IMR-90 (cell line): ENCODE measurements at regions not wholly inside any gene's neighbourhood (a gene's known extent, or its start where the extent isn't known, plus 50 kb on each side); places are given as distances from the start of the nearest gene placed in this dataset.

Experiments
- ATAC-seq: fragments of 200-7000 bp; cut with Tn5 transposase; 2 replicates; pipeline ENCODE4 v1.9.1; 2020; ENCODE audit warnings: low read depth, mild to moderate bottlenecking, moderate library complexity
- BruUV-seq: library from RNA; stranded (reverse); fragments of 400-500 nt; replicated peaks from 2 replicates; lab custom pipeline; 2021; lab: Mats Ljungman, UMichigan
- CTCF ChIA-PET: fragments of 300-600 bp; formaldehyde crosslinking; extraction: SDS; loops from one replicate; lab custom pipeline; 2021; ENCODE audit warnings: antibody characterized with exemption; lab: Yijun Ruan, JAX
- POLR2A ChIA-PET: fragments of 300-600 bp; sonication (Branson Sonifier 250); formaldehyde crosslinking; loops from one replicate; lab custom pipeline; 2022; ENCODE audit warnings: antibody characterized with exemption; ENCODE audit not compliant: unreplicated experiment; lab: Charles Lee
- DNase-seq: peaks from one replicate; pipeline ENCODE4 v3.0.0; 2013
- H2AFZ ChIP-seq: replicated peaks from 2 replicates; pipeline ENCODE3; 2013; ENCODE audit warnings: low read length, mild to moderate bottlenecking; ENCODE audit not compliant: poor library complexity
- H2AK5ac ChIP-seq: 2 replicates; pipeline ENCODE4 v1.6.1; 2013; ENCODE audit warnings: low read depth, low read length, inconsistent platforms
- H2AK9ac ChIP-seq: replicated peaks from 2 replicates; pipeline ENCODE3; 2013; ENCODE audit warnings: mild to moderate bottlenecking, low read depth, low read length, moderate library complexity; ENCODE audit not compliant: poor library complexity
- H2BK120ac ChIP-seq: 2 replicates; pipeline ENCODE4 v1.6.1; 2013; ENCODE audit warnings: low read depth, low read length, inconsistent platforms
- H2BK15ac ChIP-seq: 3 replicates; pipeline ENCODE4 v1.6.1; 2013; ENCODE audit warnings: low read depth, low read length, inconsistent platforms
- H2BK20ac ChIP-seq: 2 replicates; pipeline ENCODE4 v1.6.1; 2013; ENCODE audit warnings: low read depth, mild to moderate bottlenecking, inconsistent platforms, low read length, moderate library complexity
- H2BK5ac ChIP-seq: 2 replicates; pipeline ENCODE4 v1.6.1; 2013; ENCODE audit warnings: mild to moderate bottlenecking, low read depth, low read length, inconsistent platforms; ENCODE audit not compliant: poor library complexity, severe bottlenecking
- H3K14ac ChIP-seq: replicated peaks from 2 replicates; pipeline ENCODE4 v1.6.1; 2013; ENCODE audit warnings: low read depth, low read length, inconsistent platforms
- H3K18ac ChIP-seq: 2 replicates; pipeline ENCODE4 v1.6.1; 2013; ENCODE audit warnings: low read depth, low read length, control low read depth
- H3K23ac ChIP-seq: 2 replicates; pipeline ENCODE4 v1.6.1; 2013; ENCODE audit warnings: low read depth, low read length, inconsistent platforms
- H3K27ac ChIP-seq: 2 replicates; pipeline ENCODE4 v1.5.1; 2013; ENCODE audit warnings: mild to moderate bottlenecking, control low read depth, low read length; ENCODE audit not compliant: insufficient read depth
- H3K27me3 ChIP-seq: 2 replicates; pipeline ENCODE4 v1.6.1; 2013; ENCODE audit warnings: low read length; ENCODE audit not compliant: control insufficient read depth, insufficient read depth
- H3K36me3 ChIP-seq: 2 replicates; pipeline ENCODE4 v1.6.1; 2013; ENCODE audit warnings: low read length, mixed read lengths; ENCODE audit not compliant: control insufficient read depth, insufficient read depth
- H3K4ac ChIP-seq: 2 replicates; pipeline ENCODE4 v1.6.1; 2013; ENCODE audit warnings: low read depth, low read length, inconsistent platforms
- H3K4me1 ChIP-seq: 2 replicates; pipeline ENCODE4 v1.6.1; 2013; ENCODE audit warnings: low read length, mixed read lengths; ENCODE audit not compliant: control insufficient read depth, insufficient read depth
- H3K4me2 ChIP-seq: 2 replicates; pipeline ENCODE4 v1.6.1; 2013; ENCODE audit warnings: low read depth, mild to moderate bottlenecking, control low read depth, low read length, moderate library complexity
- H3K4me3 ChIP-seq: 2 replicates; pipeline ENCODE4 v1.5.1; 2013; ENCODE audit warnings: low read depth, mild to moderate bottlenecking, control low read depth, low read length, moderate library complexity; ENCODE audit not compliant: insufficient read depth
- H3K56ac ChIP-seq: 2 replicates; pipeline ENCODE4 v1.6.1; 2013; ENCODE audit warnings: low read length, inconsistent platforms; ENCODE audit not compliant: insufficient read depth; ENCODE audit errors: extremely low read depth
- H3K79me1 ChIP-seq, 2 experiments: 2 replicates each; pipeline ENCODE4 v1.6.1; 2013; ENCODE audit warnings: low read length in 2 of 2, inconsistent platforms in 1 of 2, low read depth in 1 of 2
- H3K9ac ChIP-seq: 2 replicates; pipeline ENCODE4 v1.6.1; 2013; ENCODE audit warnings: low read depth, low read length, control low read depth
- H3K9me1 ChIP-seq: 2 replicates; pipeline ENCODE4 v1.6.1; 2013; ENCODE audit warnings: low read length, inconsistent platforms; ENCODE audit not compliant: insufficient read depth
- H3K9me3 ChIP-seq: 2 replicates; pipeline ENCODE4 v1.6.1; 2013; ENCODE audit warnings: low read length; ENCODE audit not compliant: control insufficient read depth, insufficient read depth
- H4K20me1 ChIP-seq: 2 replicates; pipeline ENCODE4 v1.6.1; 2013; ENCODE audit warnings: low read length, inconsistent platforms; ENCODE audit not compliant: insufficient read depth
- H4K5ac ChIP-seq: 2 replicates; pipeline ENCODE4 v1.6.1; 2013; ENCODE audit warnings: mild to moderate bottlenecking, low read depth, low read length, control low read depth
- H4K8ac ChIP-seq, 2 experiments: 2 replicates each; pipeline ENCODE4 v1.6.1; 2013; ENCODE audit warnings: low read depth in 2 of 2, low read length in 2 of 2, control low read depth in 1 of 2, inconsistent platforms in 1 of 2
- H4K91ac ChIP-seq: 2 replicates; pipeline ENCODE4 v1.6.1; 2013; ENCODE audit warnings: low read depth, low read length, inconsistent platforms; ENCODE audit not compliant: insufficient read depth
- BHLHE40 ChIP-seq: fragments of 150-350 bp; IDR thresholded peaks from 2 replicates; pipeline ENCODE4 v1.6.1; 2016; ENCODE audit warnings: mild to moderate bottlenecking, low read depth, low read length
- NFE2L2 ChIP-seq: fragments of 150-350 bp; IDR thresholded peaks from 2 replicates; pipeline ENCODE4 v1.6.1; 2016; ENCODE audit warnings: low read depth, mild to moderate bottlenecking, low read length
- WGBS, 2 experiments: methylation state at CpG; one replicate each; pipeline versions ENCODE4 v1.1.5 to v1.1.7; 2013; ENCODE audit warnings: missing lambda C conversion rate in 2 of 2; ENCODE audit not compliant: insufficient read length in 1 of 2; ENCODE audit errors: extremely low coverage in 2 of 2; 5-methylcytosine and 5-hydroxymethylcytosine counted together
- dilution Hi-C: fragments of 300-500 bp; cut with HindIII; formaldehyde crosslinking; loops from one replicate; pipeline ENCODE4 v1.14.3; 2018; ENCODE audit warnings: low sequenced_read_pairs; ENCODE audit not compliant: unreplicated experiment
- in situ Hi-C: fragments of 300-500 bp; cut with MboI; formaldehyde crosslinking; loops from 3 replicates; pipeline ENCODE4 v1.14.3; 2019; ENCODE audit warnings: low sequenced_read_pairs, inconsistent platforms, mixed read lengths
- intact Hi-C: fragments of 100-400 bp; cut with micrococcal nuclease; formaldehyde crosslinking; loops from 2 replicates; pipeline ENCODE4 v1.10.0; 2022

- H3K27ac ChIP-seq = no peak overlapping the region
- H2BK20ac ChIP-seq = no peak overlapping the region
- H3K36me3 ChIP-seq = no peaks in the 10 kb centered on the region
- WGBS, 2 experiments = no CpG with 5 or more reads among the region's 2 CpGs
- ATAC-seq = no peak
- BruUV-seq = no TSS peak
- H2AK5ac ChIP-seq = no peak overlapping the region
- H3K14ac ChIP-seq = no peak overlapping the region
- H3K23ac ChIP-seq = no peak overlapping the region
- H3K4ac ChIP-seq = no peak overlapping the region
- H3K4me3 ChIP-seq = no peak overlapping the region
- POLR2A ChIA-PET = no interaction called here
- CTCF ChIA-PET = no interaction called here
- H3K9me3 ChIP-seq = peaks cover 16% of the 10 kb centered on the region; the same call in 1 of the 2 replicates
- H3K4me1 ChIP-seq = no peaks in the 10 kb centered on the region
- H4K5ac ChIP-seq = no peak overlapping the region
- dilution Hi-C loops = no loop called here
- no peak overlapping the region for H3K9ac ChIP-seq
- H3K18ac ChIP-seq = no peak overlapping the region
- H2BK5ac ChIP-seq = no peak overlapping the region
- no peak overlapping the region for H2AK9ac ChIP-seq
- no peak for TF ChIP-seq NFE2L2
- TF ChIP-seq BHLHE40 = no peak
- no peak overlapping the region for H2BK120ac ChIP-seq
- H3K79me1 ChIP-seq = no peaks in the 10 kb centered on the region
- H3K4me2 ChIP-seq = no peak overlapping the region
- H3K56ac ChIP-seq = no peak overlapping the region
- no peak overlapping the region for H2AFZ ChIP-seq
- no peak for DNase-seq
- in situ Hi-C loops = no loop called here
- H4K8ac ChIP-seq = no peak overlapping the region
- intact Hi-C loops = no loop called here
- H2BK15ac ChIP-seq = no peak overlapping the region
- no peak overlapping the region for H4K91ac ChIP-seq
- H4K20me1 ChIP-seq = no peaks in the 10 kb centered on the region
- H3K9me1 ChIP-seq = no peaks in the 10 kb centered on the region
- H3K27me3 ChIP-seq = no peaks in the 10 kb centered on the region
Observed at GRCh38 chr16:35319536-35320192, 1860.3 kb downstream of the TP53TG3F start.
